Epithelial cell of proximal tubule (primary cell): ENCODE measurements at regions not wholly inside any gene's neighbourhood (a gene's known extent, or its start where the extent isn't known, plus 50 kb on each side); places are given as distances from the start of the nearest gene placed in this dataset.

Source experiments
- DNase-seq: peaks from one replicate; pipeline ENCODE4 v3.0.0-alpha.2; 2011; ENCODE audit warnings: low read depth
- H3K4me3 ChIP-seq: 2 replicates; pipeline ENCODE4 v1.5.1; 2011; ENCODE audit warnings: low read depth, mild to moderate bottlenecking, low read length
- CTCF ChIP-seq: conservative IDR thresholded peaks from 2 replicates; pipeline ENCODE4 v1.5.1; 2012; ENCODE audit warnings: low read depth, mild to moderate bottlenecking, low read length

- H3K4me3 ChIP-seq: no peak overlapping the region
- DNase-seq: no peak
- TF ChIP-seq CTCF: no peak
Observed at GRCh38 chr2:57821088-57821487, 225.5 kb upstream of the VRK2 start.

DNA sequence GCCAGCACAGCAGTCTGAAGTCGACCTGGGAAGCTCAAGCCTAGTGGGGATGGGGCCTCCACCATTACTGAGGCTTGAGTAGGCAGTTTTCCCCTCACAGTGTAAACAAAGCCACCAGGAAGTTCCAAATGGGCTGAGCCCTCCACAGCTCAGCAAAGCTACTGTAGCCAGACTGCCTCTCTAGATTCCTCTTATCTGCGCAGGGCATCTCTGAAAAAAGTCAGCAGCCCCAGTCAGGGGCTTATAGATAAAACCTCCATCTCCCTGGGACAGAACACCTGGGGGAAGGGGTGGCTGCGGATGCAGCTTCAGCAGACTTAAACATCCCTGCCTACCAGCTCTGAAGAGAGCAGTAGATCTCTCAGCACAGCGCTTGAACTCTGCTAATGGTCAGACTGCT is 218.4 kb upstream of the VRK2 start:
- no peak overlapping the region for H3K4me3 ChIP-seq
- no peak for TF ChIP-seq CTCF
- DNase-seq: no peak

DNA sequence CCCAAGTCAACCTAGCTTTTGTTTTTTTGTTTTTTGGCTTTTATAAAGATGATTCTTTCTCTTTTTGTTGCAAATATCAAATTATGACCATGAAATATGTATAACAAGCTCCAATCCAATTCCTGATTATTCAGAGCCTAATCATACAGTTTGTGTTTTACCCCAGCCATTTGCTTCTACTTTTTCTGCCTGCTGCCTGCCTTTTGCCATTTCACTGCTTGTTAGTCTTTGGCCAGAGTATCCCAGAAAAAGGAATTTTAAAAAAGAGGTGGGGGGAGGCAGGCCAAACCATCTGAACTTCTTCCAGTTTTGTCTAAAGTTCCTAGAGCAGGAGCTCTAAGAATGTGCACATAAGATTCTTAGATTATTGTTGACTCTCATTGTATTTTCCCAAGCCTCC is 211.9 kb upstream of the VRK2 start:
- H3K4me3 ChIP-seq: no peak overlapping the region
- DNase-seq: no peak
- no peak for TF ChIP-seq CTCF

DNA sequence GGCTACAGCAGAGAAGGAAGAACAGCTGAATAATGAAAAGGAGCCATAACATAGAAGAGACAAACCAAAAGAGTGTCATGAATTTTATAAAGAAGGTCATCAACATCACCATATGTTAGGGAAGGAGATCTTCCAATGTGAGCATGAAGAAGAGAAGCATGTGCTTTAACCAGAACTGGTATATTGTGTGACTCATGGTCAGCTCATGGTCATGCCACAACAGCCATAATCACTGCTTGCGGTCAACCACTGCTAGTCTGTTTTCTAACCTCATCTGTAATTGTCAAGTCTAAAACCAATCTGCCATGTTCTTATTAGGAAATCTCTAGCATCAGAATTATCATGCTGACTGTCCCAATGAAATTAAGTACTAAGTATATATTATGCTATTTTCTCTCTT is 204.1 kb upstream of the VRK2 start:
- peak; percentile 37 for DNase-seq
- no peak for TF ChIP-seq CTCF
- no peak overlapping the region for H3K4me3 ChIP-seq

GRCh38 chr2:57843158-57843557 is 203.4 kb upstream of the VRK2 start:
- H3K4me3 ChIP-seq: no peak overlapping the region
- no peak for DNase-seq
- no peak for TF ChIP-seq CTCF

GRCh38 chr2:57848723-57849122 is 197.9 kb upstream of the VRK2 start:
- H3K4me3 ChIP-seq: no peak overlapping the region
- DNase-seq: no peak
- no peak for TF ChIP-seq CTCF

GRCh38 chr2:57849843-57850242 is 196.8 kb upstream of the VRK2 start:
- H3K4me3 ChIP-seq: no peak overlapping the region
- no peak for DNase-seq
- no peak for TF ChIP-seq CTCF
